ENCODE measurements at regions not wholly inside any gene's neighbourhood (a gene's known extent, or its start where the extent isn't known, plus 50 kb on each side); places are given as distances from the start of the nearest gene placed in this dataset.

GRCh38 chr5:62722360-62722759, 143.7 kb downstream of the LRRC70 start:
- Histone ChIP-seq H4K20me1 (ENCODE audit: insufficient read depth, low read length) (no peaks in the 10 kb centered on the region), H3K27me3 (ENCODE audit: control insufficient read depth in 2 of 2, insufficient read depth in 2 of 2, low read length in 2 of 2) (no peaks in the 10 kb centered on the region), H3K79me2 (ENCODE audit: insufficient read depth, low read length) (no peaks in the 10 kb centered on the region), H3K9me3 (replicated peaks in 1 of 2; ENCODE audit: control insufficient read depth in 1 of 2, insufficient read depth in 1 of 2, low read length in 2 of 2) (no peaks in the 10 kb centered on the region), H3K4me1 (ENCODE audit: control insufficient read depth in 1 of 2, insufficient read depth in 2 of 2, low read length in 2 of 2) (peaks cover 8 to 12% of the 10 kb centered on the region in 2 donors), H3K4me3 (replicated peaks in 1 of 3; ENCODE audit: low read depth in 2 of 3, low read length in 3 of 3) (no peak overlapping the region), H3K9ac (ENCODE audit: insufficient read depth, low read length, poor library complexity, severe bottlenecking) (no peak overlapping the region), H2AFZ (ENCODE audit: insufficient read depth, low read depth, low read length, poor library complexity, severe bottlenecking) (no peak overlapping the region), H3K27ac (ENCODE audit: low read depth in 1 of 2, low read length in 2 of 2) (no peak overlapping the region), H3K4me2 (replicated peaks; ENCODE audit: extremely low read depth, low read length, poor library complexity, severe bottlenecking) (no peak overlapping the region), H3K36me3 (replicated peaks in 1 of 2; ENCODE audit: control insufficient read depth in 1 of 2, insufficient read depth in 2 of 2, low read length in 2 of 2) (no peaks in the 10 kb centered on the region)
- Mint-ChIP-seq H3K4me3 (no peak overlapping the region), H3K9me3 (peaks cover 0 to 2% (median 0%) of the 10 kb centered on the region in 7 donors), H3K27ac (no peak overlapping the region), H3K4me1 (peaks cover 9% of the 10 kb centered on the region), H3K36me3 (no peaks in the 10 kb centered on the region), H3K27me3 (ENCODE audit: low read depth in 3 of 3) (no peaks in the 10 kb centered on the region)
- TF ChIP-seq CTCF (IDR thresholded peaks at IDR 0.05): no peak
- 90% methylated on average over 4 of the region's 9 CpGs for WGBS (ENCODE audit: insufficient coverage)
- intact Hi-C loops (cut with micrococcal nuclease): no loop called here
- no peak for DNase-seq

- Histone ChIP-seq H3K4me1 (ENCODE audit: control insufficient read depth in 1 of 2, insufficient read depth in 2 of 2, low read length in 2 of 2) (peaks cover 8 to 12% of the 10 kb centered on the region in 2 donors), H3K79me2 (ENCODE audit: insufficient read depth, low read length) (no peaks in the 10 kb centered on the region), H3K9ac (ENCODE audit: insufficient read depth, low read length, poor library complexity, severe bottlenecking) (no peak overlapping the region), H3K36me3 (replicated peaks in 1 of 2; ENCODE audit: control insufficient read depth in 1 of 2, insufficient read depth in 2 of 2, low read length in 2 of 2) (no peaks in the 10 kb centered on the region), H3K27ac (ENCODE audit: low read depth in 1 of 2, low read length in 2 of 2) (no peak overlapping the region), H4K20me1 (ENCODE audit: insufficient read depth, low read length) (no peaks in the 10 kb centered on the region), H3K4me2 (replicated peaks; ENCODE audit: extremely low read depth, low read length, poor library complexity, severe bottlenecking) (no peak overlapping the region), H3K4me3 (replicated peaks in 1 of 3; ENCODE audit: low read depth in 2 of 3, low read length in 3 of 3) (no peak overlapping the region), H2AFZ (ENCODE audit: insufficient read depth, low read depth, low read length, poor library complexity, severe bottlenecking) (peak overlapping the region; percentile 37), H3K9me3 (replicated peaks in 1 of 2; ENCODE audit: control insufficient read depth in 1 of 2, insufficient read depth in 1 of 2, low read length in 2 of 2) (no peaks in the 10 kb centered on the region), H3K27me3 (ENCODE audit: control insufficient read depth in 2 of 2, insufficient read depth in 2 of 2, low read length in 2 of 2) (no peaks in the 10 kb centered on the region)
- H3K4me1 Mint-ChIP-seq: peaks cover 9% of the 10 kb centered on the region
- H3K27ac Mint-ChIP-seq: peak overlapping the region in 1 of 7 donors; percentile 14
- peaks cover 0 to 2% (median 0%) of the 10 kb centered on the region in 7 donors for H3K9me3 Mint-ChIP-seq
- intact Hi-C loops (cut with micrococcal nuclease): no loop called here
- peak in 1 of 3 donors; percentile 9 for DNase-seq
- 14% methylated on average over 3 of the region's 7 CpGs for WGBS (ENCODE audit: insufficient coverage)
- H3K27me3 Mint-ChIP-seq (ENCODE audit: low read depth in 3 of 3): no peaks in the 10 kb centered on the region
- TF ChIP-seq CTCF (IDR thresholded peaks at IDR 0.05): peak; percentile 20
- no peak overlapping the region for H3K4me3 Mint-ChIP-seq
- no peaks in the 10 kb centered on the region for H3K36me3 Mint-ChIP-seq
Measured at GRCh38 chr5:62720031-62720441, 141.4 kb downstream of the LRRC70 start.

All from CD14-positive monocyte (primary cell).